Endothelial cell of umbilical vein (primary cell): ENCODE measurements at regions not wholly inside any gene's neighbourhood (a gene's known extent, or its start where the extent isn't known, plus 50 kb on each side); places are given as distances from the start of the nearest gene placed in this dataset.

Source experiments
- BruUV-seq: library from RNA; stranded (reverse); fragments of 400-500 nt; replicated peaks from 2 replicates; lab custom pipeline; 2021; lab: Mats Ljungman, UMichigan
- CTCF ChIA-PET: fragments of 300-600, 350-600 bp; sonication (Branson Sonifier 250); formaldehyde crosslinking; loops from one replicate; lab custom pipeline; 2021; ENCODE audit warnings: antibody characterized with exemption, inconsistent platforms; lab: Charles Lee
- POLR2A ChIA-PET: fragments of 300-600, 350-600 bp; sonication (Branson Sonifier 250); formaldehyde crosslinking; loops from one replicate; lab custom pipeline; 2021; ENCODE audit warnings: antibody characterized with exemption, inconsistent platforms; lab: Charles Lee
- DNase-seq: peaks from one replicate; pipeline ENCODE4 v3.0.0-alpha.2; 2011; ENCODE audit warnings: low read depth, low spot score
- FAIRE-seq: peaks from 2 replicates; lab custom pipeline; 2011; peaks lifted over from hg19 to GRCh38; lab: Jason Lieb, UNC
- H2AFZ ChIP-seq: 2 replicates; pipeline ENCODE4 v1.6.0; 2012; ENCODE audit warnings: low read depth, low read length, control low read depth, inconsistent platforms
- H3K27ac ChIP-seq: 2 replicates; pipeline ENCODE4 v1.5.1; 2011; ENCODE audit warnings: low read depth, mild to moderate bottlenecking, control low read depth, low read length, moderate library complexity; ENCODE audit not compliant: insufficient read depth
- H3K27me3 ChIP-seq, 2 experiments: 2 replicates each; pipeline versions ENCODE4 v1.6.0 to v1.6.1; 2011; ENCODE audit warnings: low read length in 2 of 2, mixed read lengths in 1 of 2; ENCODE audit not compliant: control insufficient read depth in 2 of 2, insufficient read depth in 2 of 2
- H3K36me3 ChIP-seq, 2 experiments: 2 replicates in 1 of 2; 3 replicates in 1 of 2; pipeline ENCODE4 v1.5.1; 2011; ENCODE audit warnings: low read length in 2 of 2, mild to moderate bottlenecking in 1 of 2, moderate library complexity in 1 of 2; ENCODE audit not compliant: control insufficient read depth in 2 of 2, insufficient read depth in 2 of 2; ENCODE audit errors: extremely low read depth in 1 of 2
- H3K4me1 ChIP-seq: 3 replicates; pipeline ENCODE4 v1.5.1; 2011; ENCODE audit warnings: mild to moderate bottlenecking, low read length; ENCODE audit not compliant: control insufficient read depth, insufficient read depth; ENCODE audit errors: extremely low read depth
- H3K4me2 ChIP-seq: 2 replicates; pipeline ENCODE4 v1.6.1; 2011; ENCODE audit warnings: low read length, control low read depth, mixed read lengths; ENCODE audit not compliant: insufficient read depth
- H3K4me3 ChIP-seq, 3 experiments: fragments of 200-600 bp in 1 of 3; sonication (generic), shearing (Covaris generic) in 1 of 3; replicated peaks in 1 of 3; 2 replicates each; pipeline ENCODE4 v1.5.1; 2011 to 2016; ENCODE audit warnings: control low read depth in 3 of 3, low read length in 3 of 3, mild to moderate bottlenecking in 2 of 3, inconsistent platforms in 1 of 3, low read depth in 1 of 3, moderate library complexity in 1 of 3; ENCODE audit not compliant: insufficient read depth in 1 of 3
- H3K79me2 ChIP-seq: 2 replicates; pipeline ENCODE4 v1.6.0; 2012; ENCODE audit warnings: low read length, inconsistent platforms; ENCODE audit not compliant: control insufficient read depth, insufficient read depth
- H3K9ac ChIP-seq: replicated peaks from 2 replicates; pipeline ENCODE3; 2011; ENCODE audit warnings: low read length, control low read depth; ENCODE audit not compliant: insufficient read depth; ENCODE audit errors: extremely low read depth
- H3K9me1 ChIP-seq: replicated peaks from 3 replicates; pipeline ENCODE4 v1.6.0; 2011; ENCODE audit warnings: mild to moderate bottlenecking, low read length; ENCODE audit not compliant: control insufficient read depth, insufficient read depth; ENCODE audit errors: extremely low read depth
- H3K9me3 ChIP-seq: replicated peaks from 2 replicates; pipeline ENCODE4 v1.5.1; 2012; ENCODE audit warnings: low read length, inconsistent platforms; ENCODE audit not compliant: control insufficient read depth, insufficient read depth
- H4K20me1 ChIP-seq: replicated peaks from 2 replicates; pipeline ENCODE3; 2011; ENCODE audit warnings: mild to moderate bottlenecking, low read length; ENCODE audit not compliant: control insufficient read depth, insufficient read depth; ENCODE audit errors: extremely low read depth
- CTCF ChIP-seq, 2 donors: IDR thresholded peaks; 1 replicate in 1 of 2; 2 replicates in 1 of 2; pipeline ENCODE4 v1.5.1; 2011; ENCODE audit warnings: low read length in 2 of 2, mild to moderate bottlenecking in 2 of 2, moderate library complexity in 2 of 2, control low read depth in 1 of 2, inconsistent platforms in 1 of 2, low read depth in 1 of 2; ENCODE audit not compliant: insufficient read depth in 1 of 2; ENCODE audit errors: extremely low read depth in 1 of 2
- EZH2 ChIP-seq: IDR thresholded peaks from 2 replicates; pipeline ENCODE4 v1.6.1; 2012; ENCODE audit warnings: borderline replicate concordance, low read depth, mild to moderate bottlenecking, moderate library complexity, low read length, inconsistent platforms; ENCODE audit not compliant: severe bottlenecking
- FOS ChIP-seq: IDR thresholded peaks from 2 replicates; pipeline ENCODE4 v1.6.1; 2011; ENCODE audit warnings: mild to moderate bottlenecking, low read length, moderate library complexity, borderline replicate concordance; ENCODE audit not compliant: insufficient read depth
- GATA2 ChIP-seq: IDR thresholded peaks from 2 replicates; pipeline ENCODE4 v1.7.0; 2011; ENCODE audit warnings: low read depth, mild to moderate bottlenecking, moderate library complexity, mixed read lengths, low read length; ENCODE audit not compliant: insufficient read length, insufficient read depth
- JUN ChIP-seq: IDR thresholded peaks from 2 replicates; pipeline ENCODE4 v1.6.1; 2011; ENCODE audit warnings: borderline replicate concordance, low read depth; ENCODE audit not compliant: insufficient read length, insufficient read depth
- MAX ChIP-seq: IDR thresholded peaks from 2 replicates; pipeline ENCODE4 v1.6.1; 2011; ENCODE audit not compliant: insufficient read depth, insufficient read length
- MYC ChIP-seq: IDR thresholded peaks from one replicate; pipeline ENCODE4 v1.6.1; 2011; ENCODE audit warnings: mild to moderate bottlenecking, low read depth, low read length
- POLR2A ChIP-seq: IDR thresholded peaks from 2 replicates; pipeline ENCODE4 v1.6.1; 2012; ENCODE audit warnings: low read depth, mild to moderate bottlenecking, control low read depth, low read length
- POLR2AphosphoS5 ChIP-seq: IDR thresholded peaks from 2 replicates; pipeline ENCODE4 v1.6.1; 2012; ENCODE audit warnings: low read depth, mild to moderate bottlenecking, control low read depth, low read length, moderate library complexity; ENCODE audit not compliant: insufficient read depth
- dilution Hi-C: fragments of 300-500 bp; cut with MboI; formaldehyde crosslinking; loops from one replicate; pipeline ENCODE4 v1.15.0; 2019; ENCODE audit warnings: low sequenced_read_pairs; ENCODE audit not compliant: extremely low pct_ligation_motif_present
- intact Hi-C: fragments of 100-400 bp; cut with micrococcal nuclease; formaldehyde crosslinking; loops from one replicate; pipeline ENCODE4 v1.10.0; 2022

GRCh38 chr20:24048024-24048611 is 59.5 kb upstream of the GGTLC1 start:
- POLR2A ChIA-PET = no interaction called here
- no peaks in the 10 kb centered on the region for H3K9me3 ChIP-seq
- no peaks in the 10 kb centered on the region for H3K27me3 ChIP-seq
- no peak for FAIRE-seq
- no peaks in the 10 kb centered on the region for H3K4me1 ChIP-seq
- H3K9ac ChIP-seq = no peak overlapping the region
- no peaks in the 10 kb centered on the region for H4K20me1 ChIP-seq
- CTCF ChIA-PET = no interaction called here
- H3K4me2 ChIP-seq = no peak overlapping the region
- dilution Hi-C loops = no loop called here
- no peak overlapping the region for H3K4me3 ChIP-seq
- H2AFZ ChIP-seq = no peak overlapping the region
- no peak overlapping the region for H3K27ac ChIP-seq
- H3K36me3 ChIP-seq = no peaks in the 10 kb centered on the region
- TF ChIP-seq MAX (no peak), POLR2AphosphoS5 (no peak), GATA2 (no peak), JUN (no peak), FOS (no peak), EZH2 (no peak), POLR2A (no peak), MYC (no peak), CTCF (IDR thresholded peaks at IDR 0.05; ENCODE audit: extremely low read depth in 1 of 2, insufficient read depth in 1 of 2, low read depth in 1 of 2, low read length in 2 of 2) (no peak)
- DNase-seq = no peak
- intact Hi-C loops = no loop called here
- no peaks in the 10 kb centered on the region for H3K79me2 ChIP-seq
- no TSS peak for BruUV-seq
- no peaks in the 10 kb centered on the region for H3K9me1 ChIP-seq
